Transverse colon (tissue), 4 donors: ENCODE measurements at regions not wholly inside any gene's neighbourhood (a gene's known extent, or its start where the extent isn't known, plus 50 kb on each side); places are given as distances from the start of the nearest gene placed in this dataset.

Source experiments
- DNase-seq: peaks from one replicate; pipeline ENCODE4 v3.0.0-alpha.2; 2019
- H3K27ac ChIP-seq, 4 donors: fragments of 200-600 bp; sonication (generic); 2 replicates each; pipeline ENCODE4 v1.5.1; 2016 to 2018; ENCODE audit warnings: inconsistent platforms in 4 of 4
- H3K27me3 ChIP-seq: fragments of 200-600 bp; sonication (generic); 2 replicates; pipeline ENCODE4 v1.5.1; 2017; ENCODE audit warnings: inconsistent platforms
- H3K36me3 ChIP-seq, 4 donors: fragments of 200-600 bp; sonication (generic); 2 replicates each; pipeline ENCODE4 v1.5.1; 2017 to 2019; ENCODE audit warnings: inconsistent platforms in 4 of 4
- H3K4me1 ChIP-seq, 4 donors: fragments of 200-600 bp; sonication (generic); 2 replicates each; pipeline ENCODE4 v1.5.1; 2017 to 2020; ENCODE audit warnings: inconsistent platforms in 4 of 4
- H3K4me3 ChIP-seq, 4 donors: fragments of 200-600 bp; sonication (generic); 1 replicate in 1 of 4; 2 replicates in 3 of 4; pipeline versions ENCODE4 v1.5.1 to v1.6.1; 2017 to 2019; ENCODE audit warnings: inconsistent platforms in 4 of 4
- H3K9me3 ChIP-seq, 2 donors: fragments of 200-600 bp; sonication (generic); 2 replicates each; pipeline ENCODE4 v1.5.1; 2017 to 2019; ENCODE audit warnings: inconsistent platforms in 2 of 2
- EP300 ChIP-seq: sonication (generic); formaldehyde crosslinking; IDR thresholded peaks from one replicate; pipeline ENCODE4 v1.6.1; 2017; ENCODE audit warnings: antibody characterized with exemption, low read depth
- POLR2A ChIP-seq: fragments of 450-650 bp; IDR thresholded peaks from one replicate; pipeline ENCODE4 v1.6.1; 2016; ENCODE audit warnings: antibody characterized with exemption, mild to moderate bottlenecking, moderate library complexity
- POLR2AphosphoS5 ChIP-seq, 3 donors: sonication (generic); formaldehyde crosslinking; IDR thresholded peaks; one replicate each; pipeline ENCODE4 v1.6.1; 2016; ENCODE audit warnings: antibody characterized with exemption in 3 of 3
- WGBS, 2 donors: methylation state at CpG; one replicate each; pipeline ENCODE4 v1.1.5; 2018; ENCODE audit warnings: low coverage in 1 of 2; 5-methylcytosine and 5-hydroxymethylcytosine counted together
- in situ Hi-C, 4 donors: fragments of 200-750 bp; cut with MboI; loops; one replicate each; pipeline versions ENCODE4 v1.15.0 to v1.15.1; 2017; ENCODE audit warnings: low sequenced_read_pairs in 3 of 4, low pct_ligation_motif_present in 1 of 4, low pct_unique_long_range_greater_than_20kb in 1 of 4
- intact Hi-C: fragments of 100-400 bp; cut with DNase I; formaldehyde crosslinking; loops from one replicate; pipeline ENCODE4 v1.15.1; 2023; ENCODE audit warnings: low total_unique reads
- TF ChIP-seq, protein P1 (sequence below), 5 experiments: fragments of 200-600 bp in 3 of 5; fragments of 450-650 bp in 2 of 5; sonication (generic) in 3 of 5; IDR thresholded peaks; 1 replicate in 2 of 5; 2 replicates in 3 of 5; pipeline ENCODE4 v1.5.1; 2016 to 2017; ENCODE audit warnings: antibody characterized with exemption in 5 of 5, inconsistent platforms in 3 of 5, mild to moderate bottlenecking in 2 of 5, moderate library complexity in 1 of 5

DNA sequence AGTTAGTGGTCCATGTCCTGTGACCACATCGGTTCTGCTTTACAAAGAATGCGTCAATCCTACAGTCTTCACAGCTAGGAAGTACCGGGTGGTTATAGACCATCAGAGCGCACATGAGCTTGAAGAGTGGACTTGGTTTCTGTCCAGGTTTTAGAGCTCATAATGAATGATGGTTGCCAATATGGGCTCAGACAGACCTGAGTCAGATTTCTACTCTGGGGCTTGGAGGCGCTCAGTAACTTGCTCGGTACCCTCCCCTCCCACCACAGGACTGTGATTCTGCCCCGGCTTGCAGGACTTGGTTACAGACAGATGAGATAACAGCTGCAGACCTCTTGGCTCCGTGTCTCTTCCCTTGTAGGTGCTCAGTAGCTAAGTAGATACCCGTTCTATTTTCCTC lies 284.7 kb downstream of the TSHZ3 start:
- Histone ChIP-seq H3K9me3 (no peaks in the 10 kb centered on the region), H3K4me1 (no peaks in the 10 kb centered on the region), H3K27ac (no peak overlapping the region), H3K27me3 (no peaks in the 10 kb centered on the region), H3K36me3 (no peaks in the 10 kb centered on the region), H3K4me3 (no peak overlapping the region)
- TF ChIP-seq, protein P1, sequence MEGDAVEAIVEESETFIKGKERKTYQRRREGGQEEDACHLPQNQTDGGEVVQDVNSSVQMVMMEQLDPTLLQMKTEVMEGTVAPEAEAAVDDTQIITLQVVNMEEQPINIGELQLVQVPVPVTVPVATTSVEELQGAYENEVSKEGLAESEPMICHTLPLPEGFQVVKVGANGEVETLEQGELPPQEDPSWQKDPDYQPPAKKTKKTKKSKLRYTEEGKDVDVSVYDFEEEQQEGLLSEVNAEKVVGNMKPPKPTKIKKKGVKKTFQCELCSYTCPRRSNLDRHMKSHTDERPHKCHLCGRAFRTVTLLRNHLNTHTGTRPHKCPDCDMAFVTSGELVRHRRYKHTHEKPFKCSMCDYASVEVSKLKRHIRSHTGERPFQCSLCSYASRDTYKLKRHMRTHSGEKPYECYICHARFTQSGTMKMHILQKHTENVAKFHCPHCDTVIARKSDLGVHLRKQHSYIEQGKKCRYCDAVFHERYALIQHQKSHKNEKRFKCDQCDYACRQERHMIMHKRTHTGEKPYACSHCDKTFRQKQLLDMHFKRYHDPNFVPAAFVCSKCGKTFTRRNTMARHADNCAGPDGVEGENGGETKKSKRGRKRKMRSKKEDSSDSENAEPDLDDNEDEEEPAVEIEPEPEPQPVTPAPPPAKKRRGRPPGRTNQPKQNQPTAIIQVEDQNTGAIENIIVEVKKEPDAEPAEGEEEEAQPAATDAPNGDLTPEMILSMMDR (IDR thresholded peaks at IDR 0.05), result no peak
- no peak for TF ChIP-seq POLR2AphosphoS5 (IDR thresholded peaks at IDR 0.05)
- in situ Hi-C loops, result no loop called here
- intact Hi-C loops, result no loop called here
- no peak for DNase-seq
- 89 to 93% methylated on average over 9 of the region's 9 CpGs for WGBS, 2 donors

DNA sequence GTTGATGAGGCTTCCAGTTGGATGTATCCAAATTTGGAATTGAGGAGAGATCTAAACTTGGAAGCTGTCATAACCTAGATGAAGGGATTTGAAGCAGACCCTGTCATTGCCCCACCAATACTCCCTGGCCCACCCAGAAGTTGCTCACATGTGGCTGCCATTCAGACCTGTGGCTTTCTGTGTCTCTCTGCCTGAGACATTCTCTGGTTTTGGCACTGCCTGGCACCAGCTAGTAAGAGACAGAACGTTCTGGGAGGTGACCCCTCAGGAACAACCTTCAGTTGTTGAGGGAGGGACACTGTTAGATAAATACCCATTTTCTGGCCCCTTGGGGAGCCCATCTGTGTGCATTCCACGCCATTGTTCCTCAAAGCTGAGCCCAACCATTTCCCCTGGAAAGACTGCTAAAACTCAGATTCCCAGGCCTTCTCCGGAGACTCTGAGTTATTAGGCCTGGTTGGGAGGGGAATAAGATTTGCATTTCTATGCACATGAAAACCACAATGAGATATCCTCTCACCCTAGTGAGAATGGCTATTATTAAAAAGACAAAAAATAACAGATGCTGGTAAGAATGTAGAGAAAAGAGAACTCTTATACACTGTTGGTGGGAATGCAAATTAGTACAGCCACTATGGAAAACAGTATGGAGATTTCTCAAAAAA lies 290.4 kb downstream of the TSHZ3 start:
- no peak for DNase-seq
- Histone ChIP-seq H3K36me3 (no peaks in the 10 kb centered on the region), H3K4me1 (no peaks in the 10 kb centered on the region), H3K27ac (no peak overlapping the region), H3K4me3 (no peak overlapping the region), H3K9me3 (no peaks in the 10 kb centered on the region), H3K27me3 (no peaks in the 10 kb centered on the region)
- intact Hi-C loops (no loop called here), in situ Hi-C loops (no loop called here)
- TF ChIP-seq EP300, result no peak
- TF ChIP-seq, protein P1 (IDR thresholded peaks at IDR 0.05), result no peak
- no peak for TF ChIP-seq POLR2AphosphoS5 (IDR thresholded peaks at IDR 0.05)
- TF ChIP-seq POLR2A, result no peak
- 73 to 100% methylated on average over 1 to 3 of the region's 3 CpGs for whole genome bisulfite sequencing, 2 donors

DNA sequence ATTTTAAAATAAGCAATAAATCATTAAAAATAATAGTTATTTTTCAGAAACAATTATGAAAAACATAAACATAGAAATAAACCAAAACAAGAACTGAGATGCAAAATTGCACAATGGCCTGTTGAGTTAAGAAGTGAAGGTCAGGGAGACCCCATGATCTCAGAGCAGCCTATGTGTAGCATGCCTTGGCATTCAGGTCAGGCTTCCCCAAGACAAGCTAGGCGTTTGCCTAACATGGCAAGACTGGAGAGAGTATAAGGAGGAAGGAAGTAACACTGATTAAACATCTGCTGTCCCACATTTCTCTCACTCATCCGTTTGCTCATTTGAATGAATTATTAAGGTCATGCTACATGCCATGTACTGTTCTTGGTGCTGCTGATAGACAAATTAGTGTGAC lies 291.8 kb downstream of the TSHZ3 start:
- Histone ChIP-seq H3K36me3 (no peaks in the 10 kb centered on the region), H3K27me3 (no peaks in the 10 kb centered on the region), H3K27ac (no peak overlapping the region), H3K4me1 (no peaks in the 10 kb centered on the region), H3K9me3 (no peaks in the 10 kb centered on the region), H3K4me3 (no peak overlapping the region)
- intact Hi-C loops (no loop called here), in situ Hi-C loops (no loop called here)
- WGBS, 2 donors, result 44 to 60% methylated on average over 2 of the region's 2 CpGs
- TF ChIP-seq EP300 (no peak), POLR2AphosphoS5 (IDR thresholded peaks at IDR 0.05) (no peak), POLR2A (no peak)
- TF ChIP-seq, protein P1 (IDR thresholded peaks at IDR 0.05), result no peak
- no peak for DNase-seq

DNA sequence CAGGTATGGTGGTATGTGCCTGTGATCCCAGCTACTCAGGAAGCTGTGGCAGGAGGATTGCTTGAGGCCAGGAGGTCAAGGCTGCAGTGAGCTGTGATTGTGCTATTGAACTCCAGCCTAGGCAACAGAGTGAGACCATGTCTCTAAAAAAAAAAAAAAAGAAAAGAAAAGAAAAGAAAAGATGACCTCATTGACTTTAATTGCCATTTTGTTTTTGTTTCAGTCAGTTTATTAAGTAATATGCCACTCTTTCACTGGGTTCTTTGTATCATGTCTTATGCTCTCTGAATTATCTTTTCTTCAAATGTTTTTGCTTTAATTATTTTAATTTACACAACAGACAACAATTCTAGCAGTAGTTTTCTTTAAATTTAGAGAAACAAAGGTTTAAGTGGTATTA lies 293.8 kb downstream of the TSHZ3 start:
- Histone ChIP-seq H3K27me3 (no peaks in the 10 kb centered on the region), H3K36me3 (no peaks in the 10 kb centered on the region), H3K4me1 (no peaks in the 10 kb centered on the region), H3K4me3 (no peak overlapping the region), H3K27ac (no peak overlapping the region), H3K9me3 (no peaks in the 10 kb centered on the region)
- DNase-seq, result no peak
- intact Hi-C loops, result no loop called here
- TF ChIP-seq, protein P1 (IDR thresholded peaks at IDR 0.05), result no peak
- TF ChIP-seq POLR2AphosphoS5 (IDR thresholded peaks at IDR 0.05), result no peak
- TF ChIP-seq EP300, result no peak
- TF ChIP-seq POLR2A, result no peak
- in situ Hi-C loops, result no loop called here
